Hepatocyte (in vitro differentiated cells): ENCODE measurements at regions not wholly inside any gene's neighbourhood (a gene's known extent, or its start where the extent isn't known, plus 50 kb on each side); places are given as distances from the start of the nearest gene placed in this dataset.

Experiments used
- DNase-seq: peaks from one replicate; pipeline ENCODE4 v3.0.0-alpha.2; 2016; ENCODE audit warnings: low spot score
- H2AFZ ChIP-seq: fragments of 200-600 bp; sonication (generic); 2 replicates; pipeline ENCODE4 v1.6.0; 2016; ENCODE audit warnings: antibody characterized with exemption, mild to moderate bottlenecking
- H3K27ac ChIP-seq: fragments of 200-600 bp; sonication (generic); 2 replicates; pipeline ENCODE4 v1.5.1; 2016; ENCODE audit warnings: mild to moderate bottlenecking
- H3K27me3 ChIP-seq: fragments of 200-600 bp; sonication (generic); 2 replicates; pipeline ENCODE4 v1.6.1; 2016
- H3K36me3 ChIP-seq: fragments of 200-600 bp; sonication (generic); replicated peaks from 2 replicates; pipeline ENCODE4 v1.5.1; 2016; ENCODE audit warnings: low read depth; ENCODE audit not compliant: insufficient read depth
- H3K4me1 ChIP-seq: fragments of 200-600 bp; sonication (generic); 2 replicates; pipeline ENCODE4 v1.5.1; 2016; ENCODE audit warnings: mild to moderate bottlenecking, moderate library complexity; ENCODE audit not compliant: insufficient read depth
- H3K4me2 ChIP-seq: fragments of 200-600 bp; sonication (generic); 2 replicates; pipeline ENCODE4 v1.6.0; 2016
- H3K4me3 ChIP-seq: fragments of 200-600 bp; sonication (generic); 2 replicates; pipeline ENCODE4 v1.5.1; 2016; ENCODE audit warnings: mild to moderate bottlenecking
- H3K79me2 ChIP-seq: fragments of 200-600 bp; sonication (generic); 2 replicates; pipeline ENCODE4 v1.6.0; 2017; ENCODE audit warnings: mild to moderate bottlenecking
- H3K9me2 ChIP-seq: fragments of 200-600 bp; sonication (generic); replicated peaks from 2 replicates; pipeline ENCODE4 v1.6.0; 2017; ENCODE audit warnings: mild to moderate bottlenecking; ENCODE audit not compliant: insufficient read depth
- H3K9me3 ChIP-seq: fragments of 200-600 bp; sonication (generic); 2 replicates; pipeline ENCODE4 v1.5.1; 2016; ENCODE audit warnings: low read depth, mild to moderate bottlenecking
- H4K20me1 ChIP-seq: fragments of 200-600 bp; sonication (generic); 2 replicates; pipeline ENCODE4 v1.6.0; 2016; ENCODE audit warnings: mild to moderate bottlenecking; ENCODE audit not compliant: insufficient read depth, poor library complexity, severe bottlenecking
- EZH2 ChIP-seq: fragments of 200-600 bp; sonication (generic); IDR thresholded peaks from 2 replicates; pipeline ENCODE4 v1.6.1; 2016; ENCODE audit warnings: antibody characterized with exemption, mild to moderate bottlenecking, borderline replicate concordance
- EZH2phosphoT487 ChIP-seq: fragments of 200-600 bp; sonication (generic); IDR thresholded peaks from one replicate; pipeline ENCODE4 v1.6.1; 2018; ENCODE audit warnings: antibody characterized with exemption, mild to moderate bottlenecking, low read depth, moderate library complexity; ENCODE audit not compliant: unreplicated experiment, severe bottlenecking
- WGBS: methylation state at CpG from one replicate; pipeline ENCODE4 v1.1.6; 2016; ENCODE audit warnings: low lambda C conversion rate; ENCODE audit errors: missing lambda C conversion rate; 5-methylcytosine and 5-hydroxymethylcytosine counted together
- TF ChIP-seq, protein P1 (sequence below): fragments of 200-600 bp; sonication (generic); IDR thresholded peaks from 2 replicates; pipeline ENCODE4 v1.5.1; 2016; ENCODE audit warnings: antibody characterized with exemption, mild to moderate bottlenecking; ENCODE audit not compliant: poor library complexity

- H3K9me3 ChIP-seq = no peaks in the 10 kb centered on the region
- no peaks in the 10 kb centered on the region for H4K20me1 ChIP-seq
- H3K9me2 ChIP-seq = no peaks in the 10 kb centered on the region
- peaks cover 17% of the 10 kb centered on the region for H3K27me3 ChIP-seq
- DNase-seq = no peak
- no peaks in the 10 kb centered on the region for H3K36me3 ChIP-seq
- H3K4me3 ChIP-seq = no peak overlapping the region
- H3K79me2 ChIP-seq = no peaks in the 10 kb centered on the region
- no peak overlapping the region for H3K27ac ChIP-seq
- H3K4me2 ChIP-seq = no peak overlapping the region
- 66% methylated on average over 3 of the region's 3 CpGs for WGBS
- no peak for TF ChIP-seq EZH2
- TF ChIP-seq, protein P1, sequence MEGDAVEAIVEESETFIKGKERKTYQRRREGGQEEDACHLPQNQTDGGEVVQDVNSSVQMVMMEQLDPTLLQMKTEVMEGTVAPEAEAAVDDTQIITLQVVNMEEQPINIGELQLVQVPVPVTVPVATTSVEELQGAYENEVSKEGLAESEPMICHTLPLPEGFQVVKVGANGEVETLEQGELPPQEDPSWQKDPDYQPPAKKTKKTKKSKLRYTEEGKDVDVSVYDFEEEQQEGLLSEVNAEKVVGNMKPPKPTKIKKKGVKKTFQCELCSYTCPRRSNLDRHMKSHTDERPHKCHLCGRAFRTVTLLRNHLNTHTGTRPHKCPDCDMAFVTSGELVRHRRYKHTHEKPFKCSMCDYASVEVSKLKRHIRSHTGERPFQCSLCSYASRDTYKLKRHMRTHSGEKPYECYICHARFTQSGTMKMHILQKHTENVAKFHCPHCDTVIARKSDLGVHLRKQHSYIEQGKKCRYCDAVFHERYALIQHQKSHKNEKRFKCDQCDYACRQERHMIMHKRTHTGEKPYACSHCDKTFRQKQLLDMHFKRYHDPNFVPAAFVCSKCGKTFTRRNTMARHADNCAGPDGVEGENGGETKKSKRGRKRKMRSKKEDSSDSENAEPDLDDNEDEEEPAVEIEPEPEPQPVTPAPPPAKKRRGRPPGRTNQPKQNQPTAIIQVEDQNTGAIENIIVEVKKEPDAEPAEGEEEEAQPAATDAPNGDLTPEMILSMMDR = no peak
- TF ChIP-seq EZH2phosphoT487 = no peak
- no peak overlapping the region for H2AFZ ChIP-seq
- no peaks in the 10 kb centered on the region for H3K4me1 ChIP-seq
Measured at GRCh38 chr1:36658838-36659237, 176.1 kb upstream of the CSF3R start.

GRCh38 chr1:36657826-36658225, 175.1 kb upstream of the CSF3R start:
- Histone ChIP-seq H3K27me3 (peaks cover 17% of the 10 kb centered on the region), H3K9me2 (no peaks in the 10 kb centered on the region), H2AFZ (no peak overlapping the region), H3K4me2 (no peak overlapping the region), H3K27ac (no peak overlapping the region), H3K36me3 (no peaks in the 10 kb centered on the region), H3K9me3 (no peaks in the 10 kb centered on the region), H3K79me2 (no peaks in the 10 kb centered on the region), H3K4me1 (no peaks in the 10 kb centered on the region), H4K20me1 (no peaks in the 10 kb centered on the region), H3K4me3 (no peak overlapping the region)
- TF ChIP-seq EZH2phosphoT487 (no peak), EZH2 (no peak)
- TF ChIP-seq, protein P1 = no peak
- 95% methylated on average over 6 of the region's 6 CpGs for WGBS
- no peak for DNase-seq

GRCh38 chr1:36656838-36657237, 174.1 kb upstream of the CSF3R start:
- TF ChIP-seq, protein P1 = no peak
- TF ChIP-seq EZH2phosphoT487 (no peak), EZH2 (no peak)
- H4K20me1 ChIP-seq = no peaks in the 10 kb centered on the region
- H3K27me3 ChIP-seq = peaks cover 15% of the 10 kb centered on the region

DNA sequence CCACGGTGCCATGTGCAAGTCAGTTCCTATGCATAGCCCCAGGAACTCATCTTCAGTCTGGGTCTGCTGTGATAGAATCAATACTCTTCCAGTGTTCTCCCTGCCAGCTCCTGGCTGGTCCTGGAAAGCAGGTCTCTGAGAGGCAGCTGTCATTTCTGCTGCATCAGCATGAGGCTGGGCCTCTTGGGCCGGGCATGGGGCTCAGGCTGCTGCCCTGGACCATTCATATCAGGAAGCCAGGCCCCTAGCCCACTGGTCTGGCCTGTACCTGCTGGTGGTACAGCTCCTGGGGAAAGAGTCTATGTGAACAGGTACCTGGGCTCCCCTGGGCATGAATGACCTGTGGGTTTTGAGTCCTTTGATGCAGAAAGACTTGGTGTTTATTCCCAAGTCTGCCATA, 173.6 kb upstream of the CSF3R start:
- H3K4me2 ChIP-seq = no peak overlapping the region
- H3K9me2 ChIP-seq = no peaks in the 10 kb centered on the region
- no peaks in the 10 kb centered on the region for H3K79me2 ChIP-seq
- H3K27ac ChIP-seq = no peak overlapping the region
- no peaks in the 10 kb centered on the region for H3K4me1 ChIP-seq
- peaks cover 15% of the 10 kb centered on the region for H3K27me3 ChIP-seq
- no peaks in the 10 kb centered on the region for H3K36me3 ChIP-seq
- TF ChIP-seq EZH2phosphoT487 (no peak), EZH2 (no peak)
- H3K9me3 ChIP-seq = no peaks in the 10 kb centered on the region
- WGBS = 89% methylated on average over 2 of the region's 2 CpGs
- DNase-seq = no peak
- no peak overlapping the region for H3K4me3 ChIP-seq
- H2AFZ ChIP-seq = no peak overlapping the region
- H4K20me1 ChIP-seq = no peaks in the 10 kb centered on the region

More at GRCh38 chr1:36656838-36657237, 174.1 kb upstream of the CSF3R start:
- H2AFZ ChIP-seq = no peak overlapping the region
- H3K27ac ChIP-seq = no peak overlapping the region
- H3K4me3 ChIP-seq = no peak overlapping the region
- no peaks in the 10 kb centered on the region for H3K4me1 ChIP-seq
- DNase-seq = no peak
- no peaks in the 10 kb centered on the region for H3K79me2 ChIP-seq
- H3K4me2 ChIP-seq = no peak overlapping the region
- H3K9me3 ChIP-seq = no peaks in the 10 kb centered on the region
- H3K36me3 ChIP-seq = no peaks in the 10 kb centered on the region
- no peaks in the 10 kb centered on the region for H3K9me2 ChIP-seq
